ENCODE measurements at regions not wholly inside any gene's neighbourhood (a gene's known extent, or its start where the extent isn't known, plus 50 kb on each side); places are given as distances from the start of the nearest gene placed in this dataset.

DNA sequence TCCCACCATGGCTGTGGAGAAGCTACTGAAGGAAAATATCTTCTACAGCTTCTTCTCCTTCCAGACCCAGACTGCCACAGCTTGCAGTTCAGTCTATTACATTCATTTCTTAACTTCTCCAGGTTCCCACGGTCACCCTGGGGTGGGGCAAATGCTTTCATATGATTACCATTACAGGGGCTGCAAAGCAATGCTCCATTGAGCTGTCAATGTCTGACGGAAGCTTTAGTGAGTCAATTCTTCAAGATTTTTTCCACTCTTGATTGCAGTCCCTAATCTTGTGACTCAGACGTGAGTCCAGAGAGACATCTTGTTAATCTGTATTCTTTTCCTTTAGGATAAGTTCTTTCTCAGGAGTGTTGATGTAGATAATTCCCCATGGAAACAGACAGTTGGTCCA, 233.4 kb upstream of the DDI1 start:
- TF ChIP-seq OSR1 (CRISPR knock-in tag; IDR thresholded peaks at IDR 0.05) = no peak
- no peak for TF ChIP-seq RARB (CRISPR knock-in tag; IDR thresholded peaks at IDR 0.05)
- no peak for TF ChIP-seq ZFP3 (CRISPR knock-in tag; IDR thresholded peaks at IDR 0.05)
- TF ChIP-seq CREB5 (CRISPR knock-in tag; IDR thresholded peaks at IDR 0.05; ENCODE audit: low read depth) = no peak
- TF ChIP-seq TCF4 (CRISPR knock-in tag; IDR thresholded peaks at IDR 0.05; ENCODE audit: borderline replicate concordance) = no peak
- TF ChIP-seq ESRRG (CRISPR knock-in tag; IDR thresholded peaks at IDR 0.05) = no peak
- no peak for TF ChIP-seq ARNTL (CRISPR knock-in tag; IDR thresholded peaks at IDR 0.05; ENCODE audit: borderline replicate concordance, low read depth)
- no peak for TF ChIP-seq ZNF8 (CRISPR knock-in tag; IDR thresholded peaks at IDR 0.05)
- no peak for TF ChIP-seq CSDC2 (CRISPR knock-in tag; IDR thresholded peaks at IDR 0.05)
- no peak for TF ChIP-seq TOX (CRISPR knock-in tag; IDR thresholded peaks at IDR 0.05; ENCODE audit: borderline replicate concordance)
- no peak for TF ChIP-seq GLIS3 (CRISPR knock-in tag; IDR thresholded peaks at IDR 0.05)
